NCI-H774 (cell line): ENCODE measurements at regions not wholly inside any gene's neighbourhood (a gene's known extent, or its start where the extent isn't known, plus 50 kb on each side); places are given as distances from the start of the nearest gene placed in this dataset.
"Not testable (repeated sequence)": the region's sequence is repeated elsewhere in the genome, so short reads cannot be mapped to it uniquely, and the experiment has no call there.

Experiments
- DNase-seq: peaks from one replicate; lab custom pipeline; 2025; lab: John Stamatoyannopoulos, UW

GRCh38 chr3:102036472-102036871, 187.2 kb downstream of the NFKBIZ start:
- no peak for DNase-seq

- no peak for DNase-seq
Measured at GRCh38 chr3:102037209-102037608, 187.9 kb downstream of the NFKBIZ start.

- no peak for DNase-seq
Measured at GRCh38 chr3:102037791-102038190, 188.5 kb downstream of the NFKBIZ start.

- DNase-seq: no peak
Measured at GRCh38 chr3:102038477-102039142, 189.3 kb downstream of the NFKBIZ start.

- not testable (repeated sequence) for DNase-seq
Measured at GRCh38 chr3:102040144-102040543, 190.8 kb downstream of the NFKBIZ start.

- DNase-seq: no peak
Measured at GRCh38 chr3:102053375-102053989, 204.2 kb downstream of the NFKBIZ start.

GRCh38 chr3:102054543-102055080, 205.3 kb downstream of the NFKBIZ start:
- DNase-seq: no peak

- no peak for DNase-seq
Measured at GRCh38 chr3:102057781-102058421, 208.6 kb downstream of the NFKBIZ start.

- DNase-seq: no peak
Measured at GRCh38 chr3:102059145-102059943, 210.0 kb downstream of the NFKBIZ start.

- no peak for DNase-seq
Measured at GRCh38 chr3:102060814-102061213, 211.5 kb downstream of the NFKBIZ start.

- no peak for DNase-seq
Measured at GRCh38 chr3:102063572-102063971, 214.3 kb downstream of the NFKBIZ start.

- no peak for DNase-seq
Measured at GRCh38 chr3:102066470-102066869, 217.2 kb downstream of the NFKBIZ start.

GRCh38 chr3:102068327-102068726, 219.0 kb downstream of the NFKBIZ start:
- no peak for DNase-seq

GRCh38 chr3:102068736-102069135, 219.4 kb downstream of the NFKBIZ start:
- no peak for DNase-seq

GRCh38 chr3:102069211-102069662, 219.9 kb downstream of the NFKBIZ start:
- no peak for DNase-seq

- no peak for DNase-seq
Measured at GRCh38 chr3:102074946-102075345, 225.6 kb downstream of the NFKBIZ start.

- DNase-seq: no peak
Measured at GRCh38 chr3:102078401-102078800, 229.1 kb downstream of the NFKBIZ start.

- peak; percentile 13 for DNase-seq
Measured at GRCh38 chr3:102078854-102079808, 229.8 kb downstream of the NFKBIZ start.

- no peak for DNase-seq
Measured at GRCh38 chr3:102079809-102080197, 230.5 kb downstream of the NFKBIZ start.

- DNase-seq: no peak
Measured at GRCh38 chr3:102081572-102082289, 232.4 kb downstream of the NFKBIZ start.
